Muscle of leg (tissue), 3 donors: ENCODE measurements at regions not wholly inside any gene's neighbourhood (a gene's known extent, or its start where the extent isn't known, plus 50 kb on each side); places are given as distances from the start of the nearest gene placed in this dataset.
"Not testable (repeated sequence)": the region's sequence is repeated elsewhere in the genome, so short reads cannot be mapped to it uniquely, and the experiment has no call there.

Source experiments
- DNase-seq: peaks from one replicate; pipeline ENCODE4 v3.0.0; 2013
- H3K27ac ChIP-seq: one replicate; pipeline ENCODE4 v1.5.1; 2013; ENCODE audit warnings: mild to moderate bottlenecking, low read length, control low read depth
- H3K27me3 ChIP-seq: one replicate; pipeline ENCODE4 v1.6.1; 2013; ENCODE audit warnings: low read length; ENCODE audit not compliant: control insufficient read depth, insufficient read depth
- H3K36me3 ChIP-seq: one replicate; pipeline ENCODE4 v1.6.1; 2013; ENCODE audit warnings: low read length; ENCODE audit not compliant: control insufficient read depth, insufficient read depth
- H3K4me1 ChIP-seq: one replicate; pipeline ENCODE4 v1.6.1; 2013; ENCODE audit warnings: low read length; ENCODE audit not compliant: control insufficient read depth, insufficient read depth
- H3K4me3 ChIP-seq: one replicate; pipeline ENCODE4 v1.5.1; 2013; ENCODE audit warnings: low read length, control low read depth
- H3K9me3 ChIP-seq: replicated peaks from 2 replicates; pipeline ENCODE4 v1.6.1; 2013; ENCODE audit warnings: low read depth, low read length; ENCODE audit not compliant: control insufficient read depth
- WGBS: methylation state at CpG from one replicate; pipeline ENCODE4 v1.1.5; 2013; ENCODE audit warnings: missing lambda C conversion rate; ENCODE audit not compliant: insufficient coverage; 5-methylcytosine and 5-hydroxymethylcytosine counted together

GRCh38 chr21:9744166-9744565 is 777.2 kb upstream of the TPTE start:
- H3K9me3 ChIP-seq = peaks cover 42% of the 10 kb centered on the region
- 42% methylated on average over 4 of the region's 4 CpGs for WGBS

DNA sequence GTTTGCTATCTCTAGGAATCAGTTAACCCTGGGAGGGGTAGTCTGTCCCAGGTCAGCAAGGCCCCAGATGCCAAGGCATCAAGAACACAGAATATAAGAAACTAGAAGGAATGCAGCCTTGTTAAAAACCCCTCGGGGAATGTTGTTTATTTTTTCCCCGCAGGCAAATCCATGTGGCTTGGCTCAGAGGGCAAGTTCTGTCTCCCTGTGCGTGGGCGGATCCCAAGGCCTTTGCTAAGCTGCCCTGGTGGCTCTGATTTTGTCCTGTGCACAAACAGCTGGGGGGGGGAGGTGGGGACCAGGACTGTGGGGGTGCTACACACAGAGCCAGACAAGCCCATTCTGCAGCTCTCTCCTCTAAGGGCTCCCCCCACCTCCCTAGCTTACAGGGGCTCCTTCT is 776.8 kb upstream of the TPTE start:
- not testable (repeated sequence) for H3K4me1 ChIP-seq, H3K27ac ChIP-seq, H3K27me3 ChIP-seq, DNase-seq, H3K4me3 ChIP-seq, H3K36me3 ChIP-seq
- H3K9me3 ChIP-seq = peaks cover 39% of the 10 kb centered on the region
- 73% methylated on average over 2 of the region's 4 CpGs for WGBS

More at GRCh38 chr21:9744166-9744565, 777.2 kb upstream of the TPTE start:
- not testable (repeated sequence) for H3K27ac ChIP-seq, DNase-seq, H3K4me1 ChIP-seq, H3K4me3 ChIP-seq, H3K36me3 ChIP-seq, H3K27me3 ChIP-seq

DNA sequence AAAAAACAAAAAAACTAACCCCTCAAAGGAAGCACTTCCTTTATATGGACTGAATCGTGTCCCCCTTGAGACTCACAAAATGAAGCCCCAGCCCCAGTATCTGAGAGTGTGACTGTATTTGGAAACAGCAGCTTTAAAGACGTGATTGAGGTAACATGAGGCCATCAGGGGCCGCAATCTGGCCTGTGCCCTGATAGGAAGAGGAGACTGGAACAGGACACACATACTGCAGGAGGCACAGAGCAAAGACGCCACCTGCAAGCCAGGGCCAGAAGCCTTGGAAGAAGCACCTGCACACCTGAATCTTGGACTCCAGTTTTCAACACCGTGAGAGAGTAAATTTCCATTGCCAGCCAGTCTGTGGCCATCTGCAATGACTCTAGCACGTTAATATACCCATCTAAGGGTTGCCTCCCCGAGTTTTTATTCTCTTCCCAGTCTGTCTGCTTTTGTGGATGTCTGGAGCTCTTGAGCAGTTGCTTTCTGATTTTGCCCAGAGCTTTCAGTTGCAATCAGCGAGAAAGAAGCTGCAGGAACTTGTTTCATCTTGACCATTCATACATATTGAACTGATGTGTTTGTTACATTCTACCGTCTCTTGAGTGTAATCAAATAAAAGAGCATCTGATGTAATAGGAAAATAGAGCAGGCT is 775.8 kb upstream of the TPTE start:
- 48% methylated on average over 8 of the region's 9 CpGs for WGBS
- not testable (repeated sequence) for H3K27me3 ChIP-seq, H3K36me3 ChIP-seq, H3K27ac ChIP-seq, DNase-seq, H3K4me1 ChIP-seq, H3K4me3 ChIP-seq
- H3K9me3 ChIP-seq = peaks cover 42% of the 10 kb centered on the region

DNA sequence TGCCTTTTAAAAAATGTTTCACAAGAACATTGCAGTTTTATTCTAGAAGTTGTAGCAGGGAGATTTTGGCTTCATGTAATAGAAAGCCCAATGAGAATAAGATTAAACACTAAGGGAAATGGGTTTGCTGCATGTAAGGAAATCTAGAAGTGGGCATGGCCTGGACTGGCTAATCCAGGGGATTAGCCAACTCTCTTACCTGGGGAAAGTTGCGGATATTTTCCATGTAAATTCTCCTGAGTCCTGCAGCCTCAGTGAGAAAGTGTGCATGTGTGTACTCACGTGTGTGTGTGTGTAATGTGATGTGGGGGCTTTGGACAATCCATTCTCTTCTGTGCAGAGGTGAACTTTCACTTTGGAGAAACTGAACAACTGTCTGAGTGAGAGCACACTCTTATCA is 775.1 kb upstream of the TPTE start:
- no CpG with 5 or more reads among the region's 2 CpGs for WGBS
- H3K27me3 ChIP-seq, H3K4me3 ChIP-seq, H3K36me3 ChIP-seq, H3K4me1 ChIP-seq, DNase-seq, H3K27ac ChIP-seq: not testable (repeated sequence)
- H3K9me3 ChIP-seq = peaks cover 43% of the 10 kb centered on the region

- 53% methylated on average over 5 of the region's 8 CpGs for WGBS
- H3K9me3 ChIP-seq = peaks cover 45% of the 10 kb centered on the region
Observed at GRCh38 chr21:9746831-9747606, 774.4 kb upstream of the TPTE start.

DNA sequence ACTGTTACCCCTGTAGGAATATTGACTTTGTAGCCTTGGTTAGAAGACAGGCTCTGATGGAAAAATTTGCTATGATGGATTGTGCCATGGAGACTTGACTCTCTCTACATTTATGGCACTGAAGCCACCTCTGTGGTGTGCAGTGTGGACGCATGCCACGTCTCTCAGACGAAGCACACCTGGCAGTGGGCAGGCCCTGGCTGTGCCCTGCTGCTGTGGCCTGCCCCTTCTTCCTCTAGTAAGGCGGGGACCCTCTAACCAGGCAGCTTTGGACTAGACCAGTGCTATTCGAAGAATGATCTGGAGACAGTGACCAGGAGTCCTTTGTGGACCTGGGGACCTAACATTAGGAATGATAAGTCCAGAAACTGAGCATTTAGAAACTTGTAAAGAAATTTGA is 773.5 kb upstream of the TPTE start:
- not testable (repeated sequence) for H3K27me3 ChIP-seq, H3K4me3 ChIP-seq, DNase-seq, H3K36me3 ChIP-seq, H3K4me1 ChIP-seq, H3K27ac ChIP-seq
- peaks cover 47% of the 10 kb centered on the region for H3K9me3 ChIP-seq
- WGBS = 60% methylated on average over 4 of the region's 5 CpGs

More at GRCh38 chr21:9746831-9747606, 774.4 kb upstream of the TPTE start:
- DNase-seq, H3K4me1 ChIP-seq, H3K27ac ChIP-seq, H3K36me3 ChIP-seq, H3K27me3 ChIP-seq, H3K4me3 ChIP-seq: not testable (repeated sequence)

- H3K27ac ChIP-seq, H3K4me1 ChIP-seq, H3K4me3 ChIP-seq, H3K36me3 ChIP-seq, H3K27me3 ChIP-seq, DNase-seq: not testable (repeated sequence)
- H3K9me3 ChIP-seq = peaks cover 52% of the 10 kb centered on the region
- WGBS = 68% methylated on average over 2 of the region's 4 CpGs
Observed at GRCh38 chr21:9748451-9748850, 772.9 kb upstream of the TPTE start.

- H3K9me3 ChIP-seq = peaks cover 54% of the 10 kb centered on the region
Observed at GRCh38 chr21:9749741-9750230, 771.6 kb upstream of the TPTE start.

DNA sequence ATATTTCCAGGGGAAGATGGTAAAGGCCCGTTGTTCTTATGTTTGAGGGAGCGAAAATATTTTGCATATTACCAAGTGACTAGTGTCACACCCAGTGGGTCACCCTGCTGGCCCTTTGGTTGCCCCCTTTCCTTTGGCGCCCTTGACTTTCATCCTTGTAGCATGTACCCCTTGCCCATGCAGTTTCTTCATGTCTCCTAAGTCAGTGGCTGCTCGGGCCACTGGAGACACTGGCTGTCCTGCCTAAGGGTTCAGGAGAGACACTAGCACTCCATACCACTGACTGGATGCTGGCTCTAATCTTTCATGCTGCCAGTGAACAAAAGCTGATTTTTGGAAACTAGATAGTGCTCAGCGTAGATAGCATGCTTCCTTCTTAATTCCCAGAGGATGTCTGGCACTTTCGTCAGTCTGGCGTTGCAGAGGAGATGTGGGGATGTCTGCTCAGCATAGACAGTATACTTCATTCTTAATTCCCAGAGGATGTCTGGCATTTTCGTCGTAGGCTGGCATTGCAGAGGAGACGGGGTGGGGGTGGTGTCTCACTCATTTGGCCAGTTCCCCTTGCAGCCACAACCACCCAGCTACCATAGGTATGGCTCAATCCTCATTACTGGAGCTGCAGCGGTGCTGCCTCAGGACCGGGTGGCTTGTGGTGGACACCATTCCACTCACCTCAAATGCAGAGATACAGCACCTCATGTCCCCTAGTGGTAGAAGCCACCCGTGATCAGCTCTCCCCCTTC is 770.9 kb upstream of the TPTE start:
- H3K9me3 ChIP-seq = peaks cover 52% of the 10 kb centered on the region
- H3K4me3 ChIP-seq = no peak overlapping the region
- no peaks in the 10 kb centered on the region for H3K4me1 ChIP-seq
- no peaks in the 10 kb centered on the region for H3K36me3 ChIP-seq
- H3K27me3 ChIP-seq = no peaks in the 10 kb centered on the region
- H3K27ac ChIP-seq = no peak overlapping the region
- no peak for DNase-seq
- 66% methylated on average over 10 of the region's 13 CpGs for WGBS

More at GRCh38 chr21:9749741-9750230, 771.6 kb upstream of the TPTE start:
- not testable (repeated sequence) for DNase-seq, H3K4me3 ChIP-seq, H3K27me3 ChIP-seq, H3K36me3 ChIP-seq, H3K27ac ChIP-seq, H3K4me1 ChIP-seq
- 96% methylated on average over 6 of the region's 7 CpGs for WGBS

DNA sequence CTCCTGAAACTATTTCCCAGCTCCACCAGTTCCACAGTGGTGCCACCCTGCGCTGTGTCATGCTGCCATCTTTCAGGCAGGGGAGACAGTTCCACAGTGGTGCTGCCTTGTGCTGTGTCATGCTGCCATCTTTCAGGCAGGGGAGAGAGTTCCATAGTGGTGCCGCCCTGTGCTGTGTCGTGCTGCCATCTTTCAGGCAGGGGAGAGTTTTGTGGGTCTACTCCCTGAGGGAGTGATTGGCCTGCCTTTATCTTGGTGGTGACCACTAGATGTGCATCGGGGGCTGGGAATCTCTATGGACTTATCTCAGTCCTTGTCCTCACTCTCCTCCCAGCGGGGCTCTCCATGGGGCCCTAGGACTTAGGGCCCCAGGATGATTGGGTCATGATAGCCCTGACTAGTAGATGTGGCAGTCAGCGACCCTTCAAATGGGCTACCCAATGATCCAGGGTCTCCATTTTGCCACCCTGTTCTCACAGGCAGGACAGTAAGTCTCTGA is 770.2 kb upstream of the TPTE start:
- not testable (repeated sequence) for DNase-seq, H3K4me1 ChIP-seq, H3K27me3 ChIP-seq, H3K36me3 ChIP-seq, H3K4me3 ChIP-seq, H3K27ac ChIP-seq
- H3K9me3 ChIP-seq = peaks cover 51% of the 10 kb centered on the region
- 67% methylated on average over 4 of the region's 6 CpGs for WGBS
